ENCODE measurements at regions not wholly inside any gene's neighbourhood (a gene's known extent, or its start where the extent isn't known, plus 50 kb on each side); places are given as distances from the start of the nearest gene placed in this dataset.

DNA sequence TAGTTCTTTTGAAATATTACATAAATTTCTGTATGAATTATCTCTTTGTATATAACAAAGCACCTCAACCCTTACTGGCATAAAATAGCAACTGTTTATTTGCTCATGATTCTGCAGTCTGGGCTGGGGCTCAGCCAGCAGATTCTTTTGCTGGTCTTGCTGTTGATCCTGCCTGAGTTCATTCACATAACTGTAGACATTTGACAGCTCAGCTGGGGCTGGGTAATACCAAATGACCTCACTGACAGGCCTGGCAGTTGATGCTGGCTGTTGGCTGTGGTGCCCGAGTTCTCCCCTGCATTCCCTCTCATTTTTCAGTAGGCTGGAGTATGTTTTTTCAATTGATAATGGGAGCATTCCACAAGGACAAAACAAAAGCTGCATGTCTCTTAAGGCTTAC, 449.9 kb upstream of the GOLIM4 start:
- H3K27me3 ChIP-seq (ENCODE audit: insufficient read depth): no peaks in the 10 kb centered on the region
- no peaks in the 10 kb centered on the region for H3F3A ChIP-seq (replicated peaks; ENCODE audit: insufficient read depth)
- no peak overlapping the region for H3K27ac ChIP-seq (ENCODE audit: low read depth in 2 of 2, low read length in 1 of 2)
- H4K20me1 ChIP-seq (ENCODE audit: insufficient read depth): no peaks in the 10 kb centered on the region
- no peaks in the 10 kb centered on the region for H3K36me3 ChIP-seq (replicated peaks in 1 of 2; ENCODE audit: control insufficient read depth in 1 of 2, insufficient read depth in 2 of 2, low read length in 1 of 2)
- ChIA-PET POLR2A (no interaction called here), CTCF (interaction anchor here (1.1 to 2.2 kb wide), 2 partner anchors 75 to 302 kb away, joined by 3 to 7 read pairs; no protein-coding TSS in a partner anchor)
- 38% methylated on average over 1 of the region's 1 CpG for WGBS (ENCODE audit: low lambda C conversion rate)
- TF ChIP-seq JUND (IDR thresholded peaks at IDR 0.05) (no peak), YY1 (IDR thresholded peaks at IDR 0.05; ENCODE audit: low read depth) (no peak), ELF1 (IDR thresholded peaks at IDR 0.05) (no peak), FOXJ3 (CRISPR knock-in tag; IDR thresholded peaks at IDR 0.05) (no peak), SIN3A (IDR thresholded peaks at IDR 0.05; ENCODE audit: borderline replicate concordance, low read depth, low read length) (no peak), FOXM1 (IDR thresholded peaks at IDR 0.05; ENCODE audit: low read depth) (no peak), MXI1 (IDR thresholded peaks at IDR 0.05; ENCODE audit: low read depth, low read length) (no peak), FOSL2 (IDR thresholded peaks at IDR 0.05; ENCODE audit: borderline replicate concordance, low read depth) (no peak), SMC3 (IDR thresholded peaks at IDR 0.05; ENCODE audit: low read depth, low read length) (no peak), TAF1 (IDR thresholded peaks at IDR 0.05; ENCODE audit: borderline replicate concordance, low read depth, low read length) (no peak)
- TF ChIP-seq, protein P1, sequence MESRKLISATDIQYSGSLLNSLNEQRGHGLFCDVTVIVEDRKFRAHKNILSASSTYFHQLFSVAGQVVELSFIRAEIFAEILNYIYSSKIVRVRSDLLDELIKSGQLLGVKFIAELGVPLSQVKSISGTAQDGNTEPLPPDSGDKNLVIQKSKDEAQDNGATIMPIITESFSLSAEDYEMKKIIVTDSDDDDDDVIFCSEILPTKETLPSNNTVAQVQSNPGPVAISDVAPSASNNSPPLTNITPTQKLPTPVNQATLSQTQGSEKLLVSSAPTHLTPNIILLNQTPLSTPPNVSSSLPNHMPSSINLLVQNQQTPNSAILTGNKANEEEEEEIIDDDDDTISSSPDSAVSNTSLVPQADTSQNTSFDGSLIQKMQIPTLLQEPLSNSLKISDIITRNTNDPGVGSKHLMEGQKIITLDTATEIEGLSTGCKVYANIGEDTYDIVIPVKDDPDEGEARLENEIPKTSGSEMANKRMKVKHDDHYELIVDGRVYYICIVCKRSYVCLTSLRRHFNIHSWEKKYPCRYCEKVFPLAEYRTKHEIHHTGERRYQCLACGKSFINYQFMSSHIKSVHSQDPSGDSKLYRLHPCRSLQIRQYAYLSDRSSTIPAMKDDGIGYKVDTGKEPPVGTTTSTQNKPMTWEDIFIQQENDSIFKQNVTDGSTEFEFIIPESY (IDR thresholded peaks at IDR 0.05; ENCODE audit: borderline replicate concordance, low read depth): no peak
- TF ChIP-seq, protein P2, sequence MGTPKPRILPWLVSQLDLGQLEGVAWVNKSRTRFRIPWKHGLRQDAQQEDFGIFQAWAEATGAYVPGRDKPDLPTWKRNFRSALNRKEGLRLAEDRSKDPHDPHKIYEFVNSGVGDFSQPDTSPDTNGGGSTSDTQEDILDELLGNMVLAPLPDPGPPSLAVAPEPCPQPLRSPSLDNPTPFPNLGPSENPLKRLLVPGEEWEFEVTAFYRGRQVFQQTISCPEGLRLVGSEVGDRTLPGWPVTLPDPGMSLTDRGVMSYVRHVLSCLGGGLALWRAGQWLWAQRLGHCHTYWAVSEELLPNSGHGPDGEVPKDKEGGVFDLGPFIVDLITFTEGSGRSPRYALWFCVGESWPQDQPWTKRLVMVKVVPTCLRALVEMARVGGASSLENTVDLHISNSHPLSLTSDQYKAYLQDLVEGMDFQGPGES (IDR thresholded peaks at IDR 0.05; ENCODE audit: low read depth, low read length): no peak
- TF ChIP-seq, protein P3, sequence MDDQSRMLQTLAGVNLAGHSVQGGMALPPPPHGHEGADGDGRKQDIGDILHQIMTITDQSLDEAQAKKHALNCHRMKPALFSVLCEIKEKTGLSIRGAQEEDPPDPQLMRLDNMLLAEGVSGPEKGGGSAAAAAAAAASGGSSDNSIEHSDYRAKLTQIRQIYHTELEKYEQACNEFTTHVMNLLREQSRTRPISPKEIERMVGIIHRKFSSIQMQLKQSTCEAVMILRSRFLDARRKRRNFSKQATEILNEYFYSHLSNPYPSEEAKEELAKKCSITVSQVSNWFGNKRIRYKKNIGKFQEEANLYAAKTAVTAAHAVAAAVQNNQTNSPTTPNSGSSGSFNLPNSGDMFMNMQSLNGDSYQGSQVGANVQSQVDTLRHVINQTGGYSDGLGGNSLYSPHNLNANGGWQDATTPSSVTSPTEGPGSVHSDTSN (IDR thresholded peaks at IDR 0.05): no peak
- TF ChIP-seq, protein P4, sequence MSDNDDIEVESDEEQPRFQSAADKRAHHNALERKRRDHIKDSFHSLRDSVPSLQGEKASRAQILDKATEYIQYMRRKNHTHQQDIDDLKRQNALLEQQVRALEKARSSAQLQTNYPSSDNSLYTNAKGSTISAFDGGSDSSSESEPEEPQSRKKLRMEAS (IDR thresholded peaks at IDR 0.05; ENCODE audit: low read depth): no peak
- TF ChIP-seq, protein P5, sequence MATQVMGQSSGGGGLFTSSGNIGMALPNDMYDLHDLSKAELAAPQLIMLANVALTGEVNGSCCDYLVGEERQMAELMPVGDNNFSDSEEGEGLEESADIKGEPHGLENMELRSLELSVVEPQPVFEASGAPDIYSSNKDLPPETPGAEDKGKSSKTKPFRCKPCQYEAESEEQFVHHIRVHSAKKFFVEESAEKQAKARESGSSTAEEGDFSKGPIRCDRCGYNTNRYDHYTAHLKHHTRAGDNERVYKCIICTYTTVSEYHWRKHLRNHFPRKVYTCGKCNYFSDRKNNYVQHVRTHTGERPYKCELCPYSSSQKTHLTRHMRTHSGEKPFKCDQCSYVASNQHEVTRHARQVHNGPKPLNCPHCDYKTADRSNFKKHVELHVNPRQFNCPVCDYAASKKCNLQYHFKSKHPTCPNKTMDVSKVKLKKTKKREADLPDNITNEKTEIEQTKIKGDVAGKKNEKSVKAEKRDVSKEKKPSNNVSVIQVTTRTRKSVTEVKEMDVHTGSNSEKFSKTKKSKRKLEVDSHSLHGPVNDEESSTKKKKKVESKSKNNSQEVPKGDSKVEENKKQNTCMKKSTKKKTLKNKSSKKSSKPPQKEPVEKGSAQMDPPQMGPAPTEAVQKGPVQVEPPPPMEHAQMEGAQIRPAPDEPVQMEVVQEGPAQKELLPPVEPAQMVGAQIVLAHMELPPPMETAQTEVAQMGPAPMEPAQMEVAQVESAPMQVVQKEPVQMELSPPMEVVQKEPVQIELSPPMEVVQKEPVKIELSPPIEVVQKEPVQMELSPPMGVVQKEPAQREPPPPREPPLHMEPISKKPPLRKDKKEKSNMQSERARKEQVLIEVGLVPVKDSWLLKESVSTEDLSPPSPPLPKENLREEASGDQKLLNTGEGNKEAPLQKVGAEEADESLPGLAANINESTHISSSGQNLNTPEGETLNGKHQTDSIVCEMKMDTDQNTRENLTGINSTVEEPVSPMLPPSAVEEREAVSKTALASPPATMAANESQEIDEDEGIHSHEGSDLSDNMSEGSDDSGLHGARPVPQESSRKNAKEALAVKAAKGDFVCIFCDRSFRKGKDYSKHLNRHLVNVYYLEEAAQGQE (IDR thresholded peaks at IDR 0.05; ENCODE audit: low read depth, low read length): no peak
- H3K4me1 ChIP-seq (ENCODE audit: control insufficient read depth in 1 of 2, insufficient read depth in 2 of 2, low read depth in 1 of 2, low read length in 1 of 2): peaks cover 0 to 3% of the 10 kb centered on the region in 2 experiments; a peak in 2 of 4 replicates
- H3K9me2 ChIP-seq: no peaks in the 10 kb centered on the region
- no peaks in the 10 kb centered on the region for H3K79me2 ChIP-seq (ENCODE audit: insufficient read depth)
- DNase-seq: no peak
- H3K9ac ChIP-seq: no peak overlapping the region
- H2AFZ ChIP-seq (ENCODE audit: low read depth): no peak overlapping the region
- H3K4me2 ChIP-seq: no peak overlapping the region
- no peaks in the 10 kb centered on the region for H3K9me3 ChIP-seq
- H3K4me3 ChIP-seq (ENCODE audit: low read depth in 2 of 2, low read length in 1 of 2): no peak overlapping the region

All from SK-N-SH (cell line).